Colonic mucosa (tissue), 4 donors: ENCODE measurements at regions not wholly inside any gene's neighbourhood (a gene's known extent, or its start where the extent isn't known, plus 50 kb on each side); places are given as distances from the start of the nearest gene placed in this dataset.

Experiments
- DNase-seq: peaks from one replicate; pipeline ENCODE4 v3.0.0-alpha.2; 2020
- H3K27ac ChIP-seq: fragments of 200-600 bp; one replicate; pipeline ENCODE4 v1.8.0; 2021
- H3K27me3 ChIP-seq: fragments of 200-600 bp; one replicate; pipeline ENCODE4 v1.8.0; 2021
- H3K36me3 ChIP-seq: fragments of 200-600 bp; one replicate; pipeline ENCODE4 v1.8.0; 2021
- H3K4me1 ChIP-seq: fragments of 200-600 bp; one replicate; pipeline ENCODE4 v1.8.0; 2021; ENCODE audit warnings: mild to moderate bottlenecking
- H3K4me3 ChIP-seq: fragments of 200-600 bp; one replicate; pipeline ENCODE4 v1.8.0; 2021
- H3K9ac ChIP-seq, 2 donors: one replicate each; pipeline ENCODE4 v1.7.0; 2013; ENCODE audit warnings: control low read depth in 2 of 2, low read depth in 2 of 2, low read length in 2 of 2
- H3K9me3 ChIP-seq: fragments of 200-600 bp; one replicate; pipeline ENCODE4 v1.8.0; 2021
- CTCF ChIP-seq: fragments of 200-600 bp; IDR thresholded peaks from one replicate; pipeline ENCODE4 v1.8.0; 2022; ENCODE audit warnings: antibody characterized with exemption, mild to moderate bottlenecking
- intact Hi-C: fragments of 100-400 bp; cut with DNase I; formaldehyde crosslinking; loops from one replicate; pipeline ENCODE4 v1.14.1; 2022
- donor health status: healthy.
- donor health status: DM: no; HTN: no; CAD: no.
- donor health status: DM: no; HTN: no; CAD: no.

DNA sequence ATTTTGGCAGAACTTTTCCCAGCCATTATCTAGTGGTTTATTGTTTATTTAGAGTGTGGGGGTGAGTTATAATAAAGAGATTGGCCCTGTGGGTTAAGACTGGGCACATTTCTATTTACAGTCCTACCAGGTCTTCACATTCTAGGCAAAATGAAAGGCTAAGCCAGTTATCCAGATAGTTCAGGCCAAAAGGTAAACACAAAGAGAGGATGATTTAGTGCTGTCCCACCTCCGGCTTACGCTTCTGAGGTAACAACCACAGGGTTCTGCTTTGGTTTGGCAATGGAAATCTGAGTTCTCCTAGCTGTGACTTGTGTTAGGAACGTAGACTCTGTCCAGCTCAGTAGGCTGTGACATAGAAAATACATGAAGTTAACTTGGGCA is 50.3 kb upstream of the PTPRK start:
- no peak overlapping the region for H3K27ac ChIP-seq
- H3K4me3 ChIP-seq: no peak overlapping the region
- H3K4me1 ChIP-seq: no peaks in the 10 kb centered on the region

DNA sequence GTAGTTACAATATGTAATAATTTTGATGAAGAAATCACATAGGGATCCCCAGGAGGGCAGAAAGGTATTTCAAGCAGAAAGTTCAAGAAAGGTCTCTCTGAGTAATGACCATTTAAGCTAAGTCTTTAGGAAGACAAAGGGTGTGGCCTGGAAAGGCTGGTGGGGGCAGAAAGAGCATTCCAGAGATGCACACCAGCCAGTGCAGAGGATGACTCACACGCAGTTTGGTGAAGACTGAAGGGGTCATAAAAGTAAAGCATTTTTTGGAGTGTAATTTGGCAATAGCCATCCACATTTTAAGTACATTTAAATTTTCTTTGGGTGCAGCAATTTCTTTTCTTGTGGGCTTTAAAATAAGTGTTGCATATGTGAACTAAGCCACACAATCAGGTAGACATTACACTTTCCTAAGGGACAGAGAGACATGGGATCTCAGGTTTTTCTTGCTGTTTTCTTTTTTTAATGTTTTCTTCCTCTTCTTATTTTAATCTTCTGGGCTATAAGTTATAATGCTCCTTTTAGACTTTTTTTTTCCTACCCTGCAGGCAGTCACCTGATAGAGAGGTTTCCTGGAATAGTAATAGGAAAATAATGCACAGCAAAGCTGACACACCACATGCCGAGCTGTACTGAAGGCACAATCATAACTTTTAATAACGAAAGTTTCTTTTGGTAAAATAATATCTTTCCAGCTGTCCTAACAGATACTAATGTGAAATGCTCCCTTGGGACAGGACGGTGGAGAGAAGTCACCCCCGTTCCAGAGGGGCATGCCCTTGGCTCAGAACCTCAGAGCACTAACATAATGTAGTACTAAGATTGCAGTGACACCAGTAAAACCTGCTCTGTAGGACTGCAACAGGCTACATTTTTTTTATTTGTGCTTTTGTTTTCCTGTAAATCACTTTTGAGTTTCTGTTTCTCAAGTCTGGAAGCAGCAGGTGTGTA is 49.6 kb upstream of the PTPRK start:
- TF ChIP-seq CTCF: no peak
- H3K9ac ChIP-seq: no peak overlapping the region
- no peaks in the 10 kb centered on the region for H3K4me1 ChIP-seq
- no peak for DNase-seq
- no peaks in the 10 kb centered on the region for H3K36me3 ChIP-seq
- H3K4me3 ChIP-seq: no peak overlapping the region
- H3K27ac ChIP-seq: no peak overlapping the region
- intact Hi-C loops: no loop called here
- no peaks in the 10 kb centered on the region for H3K27me3 ChIP-seq
- no peaks in the 10 kb centered on the region for H3K9me3 ChIP-seq

More for the DNA sequence above, 50.3 kb upstream of the PTPRK start:
- H3K36me3 ChIP-seq: no peaks in the 10 kb centered on the region
- no peaks in the 10 kb centered on the region for H3K9me3 ChIP-seq
- no peak overlapping the region for H3K9ac ChIP-seq
- DNase-seq: no peak
- intact Hi-C loops: no loop called here
- H3K27me3 ChIP-seq: no peaks in the 10 kb centered on the region
- TF ChIP-seq CTCF: no peak
